Esophagus muscularis mucosa (tissue), 4 donors: ENCODE measurements at regions not wholly inside any gene's neighbourhood (a gene's known extent, or its start where the extent isn't known, plus 50 kb on each side); places are given as distances from the start of the nearest gene placed in this dataset.

Source experiments
- DNase-seq: peaks from one replicate; pipeline ENCODE4 v3.0.0-alpha.2; 2017; ENCODE audit errors: extremely low spot score
- H3K27ac ChIP-seq, 4 donors: fragments of 200-600 bp; sonication (generic); replicated peaks in 1 of 4; 1 replicate in 3 of 4; 2 replicates in 1 of 4; pipeline ENCODE4 v1.5.1; 2016 to 2019; ENCODE audit warnings: mild to moderate bottlenecking in 1 of 4
- H3K27me3 ChIP-seq, 4 donors: fragments of 200-600 bp; sonication (generic); one replicate each; pipeline versions ENCODE4 v1.5.1 to v1.6.0; 2016 to 2019
- H3K36me3 ChIP-seq, 4 donors: fragments of 200-600 bp; sonication (generic); one replicate each; pipeline ENCODE4 v1.5.1; 2016 to 2019
- H3K4me1 ChIP-seq, 4 donors: fragments of 200-600 bp; sonication (generic); one replicate each; pipeline ENCODE4 v1.5.1; 2016 to 2019
- H3K4me3 ChIP-seq, 4 donors: fragments of 200-600 bp; sonication (generic); 1 replicate in 2 of 4; 2 replicates in 2 of 4; pipeline ENCODE4 v1.5.1; 2016 to 2019; ENCODE audit warnings: mild to moderate bottlenecking in 4 of 4, moderate library complexity in 1 of 4
- H3K9me3 ChIP-seq, 4 donors: fragments of 200-600 bp; sonication (generic); 1 replicate in 3 of 4; 2 replicates in 1 of 4; pipeline ENCODE4 v1.5.1; 2016 to 2019
- EP300 ChIP-seq: sonication (generic); formaldehyde crosslinking; IDR thresholded peaks from one replicate; pipeline ENCODE4 v1.6.1; 2017; ENCODE audit warnings: antibody characterized with exemption
- POLR2A ChIP-seq: fragments of 450-650 bp; IDR thresholded peaks from one replicate; pipeline ENCODE4 v1.6.1; 2017; ENCODE audit warnings: antibody characterized with exemption, moderate library complexity, mild to moderate bottlenecking, low read depth
- POLR2AphosphoS5 ChIP-seq, 2 donors: sonication (generic); formaldehyde crosslinking; IDR thresholded peaks; one replicate each; pipeline ENCODE4 v1.6.1; 2017; ENCODE audit warnings: antibody characterized with exemption in 2 of 2
- WGBS: methylation state at CpG from one replicate; pipeline ENCODE4 v1.1.5; 2018; 5-methylcytosine and 5-hydroxymethylcytosine counted together
- intact Hi-C: fragments of 100-400 bp; cut with DNase I; formaldehyde crosslinking; loops from one replicate; pipeline ENCODE4 v1.15.1; 2023
- TF ChIP-seq, protein P1 (sequence below), 3 experiments: fragments of 200-600 bp in 2 of 3; fragments of 450-650 bp in 1 of 3; sonication (generic) in 2 of 3; IDR thresholded peaks; one replicate each; pipeline ENCODE4 v1.5.1; 2017 to 2019; ENCODE audit warnings: antibody characterized with exemption in 3 of 3, mild to moderate bottlenecking in 2 of 3, moderate library complexity in 1 of 3

DNA sequence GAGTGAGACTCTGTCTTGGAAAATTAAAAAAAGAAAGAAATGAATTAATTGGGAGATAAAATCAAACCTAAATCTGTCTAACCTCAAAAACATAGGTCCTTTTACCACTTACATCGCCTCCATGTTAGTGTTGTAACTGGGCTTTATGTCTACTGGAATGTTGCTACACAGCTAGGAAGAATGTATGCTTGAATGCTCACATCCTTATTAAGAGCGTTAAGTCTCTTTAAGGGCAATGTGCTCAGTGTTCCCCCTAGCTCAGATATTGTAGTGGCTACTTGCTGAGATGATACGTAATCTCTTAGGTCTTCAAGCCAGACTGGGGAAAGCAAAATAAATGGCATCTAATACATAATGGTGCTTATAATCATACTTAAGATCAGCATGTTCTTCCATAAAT lies 1072.8 kb downstream of the PDHA2 start:
- no peak overlapping the region for H3K4me3 ChIP-seq
- no peaks in the 10 kb centered on the region for H3K4me1 ChIP-seq
- no peaks in the 10 kb centered on the region for H3K9me3 ChIP-seq
- no peaks in the 10 kb centered on the region for H3K27me3 ChIP-seq
- 97% methylated on average over 3 of the region's 3 CpGs for WGBS
- no peaks in the 10 kb centered on the region for H3K36me3 ChIP-seq
- intact Hi-C loops = no loop called here
- TF ChIP-seq, protein P1, sequence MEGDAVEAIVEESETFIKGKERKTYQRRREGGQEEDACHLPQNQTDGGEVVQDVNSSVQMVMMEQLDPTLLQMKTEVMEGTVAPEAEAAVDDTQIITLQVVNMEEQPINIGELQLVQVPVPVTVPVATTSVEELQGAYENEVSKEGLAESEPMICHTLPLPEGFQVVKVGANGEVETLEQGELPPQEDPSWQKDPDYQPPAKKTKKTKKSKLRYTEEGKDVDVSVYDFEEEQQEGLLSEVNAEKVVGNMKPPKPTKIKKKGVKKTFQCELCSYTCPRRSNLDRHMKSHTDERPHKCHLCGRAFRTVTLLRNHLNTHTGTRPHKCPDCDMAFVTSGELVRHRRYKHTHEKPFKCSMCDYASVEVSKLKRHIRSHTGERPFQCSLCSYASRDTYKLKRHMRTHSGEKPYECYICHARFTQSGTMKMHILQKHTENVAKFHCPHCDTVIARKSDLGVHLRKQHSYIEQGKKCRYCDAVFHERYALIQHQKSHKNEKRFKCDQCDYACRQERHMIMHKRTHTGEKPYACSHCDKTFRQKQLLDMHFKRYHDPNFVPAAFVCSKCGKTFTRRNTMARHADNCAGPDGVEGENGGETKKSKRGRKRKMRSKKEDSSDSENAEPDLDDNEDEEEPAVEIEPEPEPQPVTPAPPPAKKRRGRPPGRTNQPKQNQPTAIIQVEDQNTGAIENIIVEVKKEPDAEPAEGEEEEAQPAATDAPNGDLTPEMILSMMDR (IDR thresholded peaks at IDR 0.05) = no peak
- TF ChIP-seq POLR2A = no peak
- no peak for TF ChIP-seq POLR2AphosphoS5 (IDR thresholded peaks at IDR 0.05)
- no peak for TF ChIP-seq EP300
- no peak overlapping the region for H3K27ac ChIP-seq
- no peak for DNase-seq

DNA sequence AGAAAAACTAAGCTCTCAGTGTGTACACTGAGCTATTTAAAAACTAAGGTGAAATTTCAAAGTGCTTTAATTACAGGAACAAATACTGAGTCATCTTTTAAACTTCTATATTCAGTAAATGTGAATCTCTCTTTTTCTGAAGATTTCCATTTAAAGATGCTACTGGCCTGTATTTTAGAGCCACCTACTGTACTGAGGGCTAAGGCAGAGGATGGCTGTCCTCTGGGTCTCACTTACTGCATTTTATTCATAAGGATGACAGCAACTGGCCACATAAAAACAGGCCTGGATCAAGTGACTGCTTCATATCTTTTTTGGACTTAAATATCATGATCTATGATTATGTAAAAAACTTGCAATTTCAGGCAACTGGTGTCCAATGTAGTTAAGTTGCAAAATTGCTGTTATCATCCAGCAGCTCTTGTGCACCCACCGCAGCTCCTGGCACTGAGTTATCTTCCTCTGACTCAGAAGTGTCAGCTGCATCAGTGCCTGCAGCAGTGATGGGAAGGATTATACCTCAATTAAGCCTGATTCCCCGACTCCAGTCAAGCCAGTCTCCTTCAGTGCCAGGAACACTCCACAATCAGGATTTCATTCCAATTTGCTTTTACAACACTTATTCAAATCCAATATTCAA lies 1073.7 kb downstream of the PDHA2 start:
- no peak for DNase-seq
- Histone ChIP-seq H3K4me3 (no peak overlapping the region), H3K27me3 (no peaks in the 10 kb centered on the region), H3K27ac (no peak overlapping the region), H3K4me1 (no peaks in the 10 kb centered on the region), H3K36me3 (no peaks in the 10 kb centered on the region), H3K9me3 (no peaks in the 10 kb centered on the region)
- WGBS = 34% methylated on average over 2 of the region's 2 CpGs
- TF ChIP-seq POLR2AphosphoS5 (IDR thresholded peaks at IDR 0.05) (no peak), POLR2A (no peak), EP300 (no peak)
- TF ChIP-seq, protein P1 (IDR thresholded peaks at IDR 0.05) = no peak
- intact Hi-C loops = no loop called here

DNA sequence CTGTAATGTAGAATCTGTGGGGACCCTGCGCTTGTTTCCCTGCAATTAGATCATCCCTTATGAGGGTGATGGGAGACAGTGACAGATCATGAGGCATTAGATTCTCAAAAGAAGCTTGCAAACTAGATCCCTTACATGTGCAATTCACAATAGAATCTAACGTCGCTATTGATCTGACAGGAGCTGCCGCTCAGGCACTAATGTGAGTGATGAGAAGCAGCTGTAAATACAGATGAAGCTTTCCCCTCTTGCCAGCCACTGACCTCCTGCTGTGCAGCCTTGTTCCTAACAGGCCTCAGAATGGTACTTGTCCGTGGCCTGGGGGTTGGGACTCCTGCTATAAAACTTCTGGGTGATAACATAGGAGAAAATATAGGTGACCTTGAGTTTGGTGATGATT lies 1076.8 kb downstream of the PDHA2 start:
- Histone ChIP-seq H3K9me3 (peaks cover 0 to 6% (median 0%) of the 10 kb centered on the region in 4 donors), H3K27me3 (no peaks in the 10 kb centered on the region), H3K4me1 (no peaks in the 10 kb centered on the region), H3K4me3 (no peak overlapping the region), H3K36me3 (no peaks in the 10 kb centered on the region), H3K27ac (no peak overlapping the region)
- DNase-seq = no peak
- 46% methylated on average over 5 of the region's 5 CpGs for WGBS
- TF ChIP-seq, protein P1 (IDR thresholded peaks at IDR 0.05) = no peak
- TF ChIP-seq EP300 = no peak
- intact Hi-C loops = no loop called here

DNA sequence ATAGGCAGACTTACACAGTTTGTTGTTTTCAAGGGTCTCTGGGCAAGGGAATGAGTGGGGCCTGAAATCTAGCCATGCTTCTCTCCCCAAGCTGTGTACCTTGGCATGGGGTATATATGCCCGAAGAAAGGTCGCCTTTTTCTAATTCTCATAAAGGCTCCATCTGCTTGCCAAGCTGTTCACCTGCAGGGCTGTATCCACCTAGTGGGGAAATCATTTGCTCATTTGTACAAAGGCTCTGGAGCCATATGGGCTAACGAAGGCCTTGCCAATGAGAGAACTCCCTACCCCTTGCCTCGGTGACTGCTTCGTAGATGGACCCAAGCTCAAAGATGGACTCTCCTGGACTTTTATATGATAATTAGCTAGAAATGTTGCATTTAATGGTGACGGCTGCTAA lies 1097.0 kb downstream of the PDHA2 start:
- H3K9me3 ChIP-seq = no peaks in the 10 kb centered on the region
- no peak for DNase-seq
- 94% methylated on average over 6 of the region's 6 CpGs for WGBS
- TF ChIP-seq, protein P1 (IDR thresholded peaks at IDR 0.05) = no peak
- TF ChIP-seq POLR2AphosphoS5 (IDR thresholded peaks at IDR 0.05) = no peak
- TF ChIP-seq EP300 = no peak
- no peak for TF ChIP-seq POLR2A
- H3K4me1 ChIP-seq = no peaks in the 10 kb centered on the region
- no peaks in the 10 kb centered on the region for H3K36me3 ChIP-seq
- no peak overlapping the region for H3K27ac ChIP-seq
- no peaks in the 10 kb centered on the region for H3K27me3 ChIP-seq
- no peak overlapping the region for H3K4me3 ChIP-seq
- intact Hi-C loops = no loop called here

DNA sequence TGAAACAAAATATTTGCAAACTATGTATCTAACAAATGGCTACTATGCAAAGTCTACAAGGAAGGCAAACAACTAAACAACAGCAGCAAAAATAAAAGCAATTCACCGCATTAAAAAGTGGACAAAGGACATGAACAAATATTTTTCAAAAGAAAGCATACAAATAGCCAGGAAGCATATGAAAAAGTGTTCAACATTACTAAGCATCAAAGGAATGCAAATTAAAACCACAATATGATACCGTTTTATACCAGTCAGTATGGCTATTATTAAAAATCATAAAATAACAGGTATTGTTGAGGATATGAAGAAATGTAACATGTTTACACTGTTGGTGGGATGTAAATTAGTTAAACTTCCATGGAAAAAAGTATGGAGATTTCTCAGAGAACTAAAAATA lies 1106.7 kb downstream of the PDHA2 start:
- no peak overlapping the region for H3K27ac ChIP-seq
- intact Hi-C loops = no loop called here

More for the DNA sequence above, 1106.7 kb downstream of the PDHA2 start:
- TF ChIP-seq POLR2A = no peak
- TF ChIP-seq POLR2AphosphoS5 (IDR thresholded peaks at IDR 0.05) = no peak
- no peak for TF ChIP-seq EP300
- TF ChIP-seq, protein P1 (IDR thresholded peaks at IDR 0.05) = no peak
- H3K4me1 ChIP-seq = peaks cover 0 to 3% (median 0%) of the 10 kb centered on the region in 4 donors
- H3K36me3 ChIP-seq = no peaks in the 10 kb centered on the region
- no peak overlapping the region for H3K4me3 ChIP-seq
- 93% methylated on average over 2 of the region's 2 CpGs for WGBS
- DNase-seq = no peak
- H3K9me3 ChIP-seq = no peaks in the 10 kb centered on the region
- no peaks in the 10 kb centered on the region for H3K27me3 ChIP-seq
